GDM1 (cell line): ENCODE measurements at regions not wholly inside any gene's neighbourhood (a gene's known extent, or its start where the extent isn't known, plus 50 kb on each side); places are given as distances from the start of the nearest gene placed in this dataset.

Experiments used
- DNase-seq: peaks from one replicate; lab custom pipeline; 2025; lab: John Stamatoyannopoulos, UW

- no peak for DNase-seq
Measured at GRCh38 chr4:149296503-149296902, 519.1 kb downstream of the IQCM start.

DNA sequence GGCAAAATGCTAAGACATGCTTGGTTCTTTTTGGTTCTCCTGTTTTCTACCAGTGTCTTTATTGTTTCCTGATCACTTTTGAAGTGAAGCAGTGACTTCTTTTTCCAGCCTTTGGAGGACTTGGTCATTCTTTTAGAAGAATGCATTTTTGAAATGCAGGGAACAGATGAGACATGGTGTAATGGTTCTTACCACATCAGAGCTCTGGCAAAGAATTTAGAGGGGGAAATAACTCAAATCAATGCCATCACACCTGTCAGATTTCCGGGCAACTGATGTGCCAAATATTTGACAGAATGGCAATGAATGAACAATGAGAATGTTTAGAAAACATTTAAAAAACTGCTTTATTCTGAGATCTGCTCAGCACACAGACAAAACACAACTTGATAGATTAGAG, 519.6 kb downstream of the IQCM start:
- DNase-seq: no peak

GRCh38 chr4:149294601-149295000, 521.0 kb downstream of the IQCM start:
- no peak for DNase-seq

DNA sequence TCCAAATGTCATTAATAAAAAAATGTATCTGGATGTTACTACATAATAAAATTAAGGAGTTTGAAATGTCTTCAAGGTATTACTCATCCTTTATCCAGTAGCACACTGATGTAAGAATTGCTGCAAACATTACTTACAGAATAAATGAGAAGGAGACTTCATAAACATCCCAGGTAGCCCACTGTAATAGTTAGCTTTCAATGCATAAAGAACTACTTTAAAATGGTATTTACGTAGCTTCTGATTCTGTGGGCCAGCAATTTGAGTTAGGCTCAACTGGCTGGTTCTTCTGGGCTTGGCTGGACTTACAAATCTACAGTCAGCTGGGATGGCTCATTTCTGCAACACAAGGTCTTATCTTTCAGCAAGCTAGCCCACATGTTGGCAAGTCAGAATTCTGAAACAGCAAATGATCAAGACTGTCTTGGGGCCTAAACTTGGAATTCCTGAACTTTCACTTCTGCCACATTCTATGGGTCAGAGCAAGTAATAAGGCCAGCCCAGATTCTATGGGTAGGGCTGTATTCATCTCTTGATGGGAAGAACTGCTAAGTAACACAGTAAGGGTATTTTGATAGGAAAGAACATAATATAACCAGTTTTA, 522.5 kb downstream of the IQCM start:
- no peak for DNase-seq

GRCh38 chr4:149292425-149293007, 523.1 kb downstream of the IQCM start:
- DNase-seq: no peak

- DNase-seq: no peak
Measured at GRCh38 chr4:149291463-149291862, 524.2 kb downstream of the IQCM start.

DNA sequence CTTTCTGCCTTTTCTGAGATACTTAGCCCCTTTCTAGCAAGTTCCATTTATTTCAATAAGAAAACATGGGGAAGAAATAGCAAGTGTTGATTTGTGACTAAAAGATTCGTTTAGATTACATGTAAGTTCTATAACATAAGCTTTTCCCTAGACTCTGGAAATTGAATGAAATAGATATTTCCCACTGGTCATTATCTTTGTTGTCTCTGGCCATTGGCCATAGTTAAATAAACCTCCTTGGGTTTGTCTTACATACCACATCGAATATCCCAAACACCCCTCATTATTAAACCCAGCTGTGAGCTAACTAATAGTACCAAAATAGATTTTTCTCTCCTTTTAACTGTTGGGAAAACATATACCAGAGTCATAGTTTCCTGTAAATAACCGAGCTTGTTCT, 534.8 kb downstream of the IQCM start:
- no peak for DNase-seq

DNA sequence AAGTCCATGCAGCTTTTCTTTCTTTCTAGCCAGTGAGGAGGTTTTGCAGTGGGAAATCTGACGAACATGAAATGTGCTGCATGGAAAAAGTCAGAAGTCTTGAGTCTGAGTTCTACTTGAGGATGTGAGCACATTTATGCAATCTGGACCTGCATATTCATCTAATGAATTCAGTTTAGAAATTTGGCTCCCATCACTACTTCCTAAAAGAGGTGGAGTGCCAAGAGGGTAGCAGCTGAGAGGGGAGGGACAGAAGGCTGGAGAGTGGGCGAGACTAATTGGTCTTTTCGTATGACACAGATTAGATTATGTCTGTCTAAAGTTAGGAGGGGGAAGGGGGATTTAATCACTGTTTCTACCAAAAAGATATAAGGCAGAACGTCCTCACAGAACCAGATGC, 535.9 kb downstream of the IQCM start:
- DNase-seq: no peak

DNA sequence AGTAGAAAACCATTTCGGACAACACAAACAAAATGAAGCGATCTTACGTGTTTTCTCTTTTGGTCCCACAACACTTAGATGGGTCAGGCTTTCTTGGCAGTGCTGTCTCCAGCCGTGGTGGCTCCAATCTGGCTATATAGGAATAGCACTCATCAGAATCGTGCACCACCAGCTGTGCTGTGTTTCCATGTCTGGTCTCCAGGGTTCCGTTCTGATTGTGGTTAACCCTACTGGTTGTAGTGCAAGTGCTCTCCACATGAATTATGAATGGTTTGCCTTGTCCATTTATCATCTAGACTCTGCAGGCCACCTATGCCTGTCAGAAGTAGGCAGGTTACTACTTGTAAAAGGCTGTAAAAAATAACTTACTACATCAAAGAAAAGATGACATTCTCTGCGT, 536.3 kb downstream of the IQCM start:
- no peak for DNase-seq

DNA sequence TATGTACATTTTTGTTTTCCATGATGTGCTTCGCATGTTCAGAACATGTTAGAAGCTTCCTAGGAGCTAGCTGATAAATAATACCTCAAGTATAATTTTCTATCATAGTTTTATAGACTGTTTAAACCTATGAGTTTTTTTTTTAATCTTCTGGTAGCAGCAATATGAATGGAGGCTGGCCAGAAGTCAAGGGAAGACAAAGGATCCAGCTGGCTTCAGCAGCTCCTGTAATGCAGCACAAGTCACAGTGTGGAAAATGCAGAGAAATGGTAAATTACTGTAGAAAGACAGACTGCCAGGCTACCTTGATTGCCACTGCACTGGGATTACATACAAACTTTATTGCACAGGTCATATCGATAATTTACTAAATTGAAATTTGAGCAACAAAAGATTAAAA, 537.9 kb downstream of the IQCM start:
- DNase-seq: no peak

DNA sequence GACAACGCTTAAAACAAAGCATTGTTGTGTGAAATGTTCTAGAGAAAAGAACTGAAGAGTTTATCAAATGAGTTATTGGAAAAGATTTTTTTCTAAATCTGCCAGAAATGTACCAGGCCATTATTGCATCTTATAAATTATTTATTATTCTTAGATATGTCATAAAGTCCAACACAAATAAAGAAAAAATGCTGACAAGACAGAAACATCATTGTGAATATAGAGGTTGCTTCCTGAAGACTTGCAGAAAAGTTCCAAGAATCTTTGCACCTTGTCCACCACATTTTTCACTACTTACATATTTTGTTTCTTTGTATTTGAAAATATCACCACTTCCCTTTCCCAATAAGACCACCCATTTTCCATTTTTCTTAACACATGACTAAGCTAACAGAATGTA, 545.8 kb downstream of the IQCM start:
- no peak for DNase-seq

DNA sequence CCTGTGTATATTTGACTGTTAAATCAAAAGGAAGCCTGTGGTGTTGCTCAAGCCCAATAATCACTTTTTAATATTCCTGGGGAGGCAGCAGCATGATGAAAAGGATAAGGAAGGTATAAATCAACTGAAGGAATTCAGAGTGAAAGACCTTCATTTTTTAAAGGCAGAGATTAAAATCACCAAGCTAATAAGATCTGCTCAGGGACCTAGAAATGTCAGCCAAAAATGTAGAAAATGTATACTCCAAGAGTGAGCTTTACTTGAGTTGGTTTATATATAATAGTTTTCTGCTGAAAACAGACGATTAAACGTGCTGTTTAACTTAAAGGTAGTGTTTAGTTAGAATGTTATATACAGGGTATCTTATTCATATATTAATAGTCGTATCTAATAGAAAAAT, 549.3 kb downstream of the IQCM start:
- no peak for DNase-seq

DNA sequence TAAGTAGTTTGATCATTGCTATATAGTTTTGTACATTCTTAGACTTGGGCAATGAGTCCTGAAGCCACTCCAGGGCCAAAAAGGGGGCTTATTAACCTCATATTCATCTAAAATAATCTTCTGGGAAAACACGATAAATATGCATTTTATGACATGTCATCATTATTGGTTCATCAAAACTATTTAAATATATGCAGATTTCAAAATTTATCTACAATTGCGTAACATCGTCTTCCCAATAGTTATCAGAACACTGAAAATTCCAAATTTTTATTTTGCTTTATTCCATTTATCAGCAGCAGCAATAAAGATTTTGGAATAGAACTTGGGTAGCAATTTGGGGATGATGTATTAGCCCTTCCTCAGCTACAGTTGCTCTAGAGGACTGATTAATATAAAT, 550.0 kb downstream of the IQCM start:
- no peak for DNase-seq

DNA sequence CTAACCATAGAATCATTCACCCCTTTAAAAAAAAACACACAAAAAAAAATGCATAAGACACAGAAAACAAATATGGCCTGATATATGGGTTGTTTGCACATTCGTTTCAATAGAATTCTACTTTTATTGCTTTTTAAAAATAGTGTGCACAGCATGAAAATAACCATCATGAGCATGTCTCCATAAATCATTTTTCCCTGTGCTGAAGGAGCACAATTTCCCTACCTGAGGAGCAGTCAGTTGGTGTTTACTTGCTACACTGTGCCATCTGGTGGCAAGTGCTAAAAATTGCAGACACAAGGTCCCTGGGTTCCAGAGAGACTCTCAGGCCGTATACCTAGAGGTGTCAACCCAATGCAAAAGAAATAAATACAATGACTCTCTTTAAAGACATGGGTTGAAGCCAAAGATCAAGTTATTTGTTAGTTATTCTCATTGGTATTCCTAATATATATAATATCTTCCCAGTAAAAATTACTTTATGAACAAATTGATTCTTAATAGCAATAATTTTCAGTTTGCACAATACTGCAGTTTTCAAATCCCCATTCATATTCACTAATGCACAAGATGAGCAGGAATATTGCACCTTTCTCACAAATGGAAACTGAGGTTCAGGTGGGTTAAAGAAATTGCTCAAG, 551.4 kb downstream of the IQCM start:
- peak; percentile 2 for DNase-seq

DNA sequence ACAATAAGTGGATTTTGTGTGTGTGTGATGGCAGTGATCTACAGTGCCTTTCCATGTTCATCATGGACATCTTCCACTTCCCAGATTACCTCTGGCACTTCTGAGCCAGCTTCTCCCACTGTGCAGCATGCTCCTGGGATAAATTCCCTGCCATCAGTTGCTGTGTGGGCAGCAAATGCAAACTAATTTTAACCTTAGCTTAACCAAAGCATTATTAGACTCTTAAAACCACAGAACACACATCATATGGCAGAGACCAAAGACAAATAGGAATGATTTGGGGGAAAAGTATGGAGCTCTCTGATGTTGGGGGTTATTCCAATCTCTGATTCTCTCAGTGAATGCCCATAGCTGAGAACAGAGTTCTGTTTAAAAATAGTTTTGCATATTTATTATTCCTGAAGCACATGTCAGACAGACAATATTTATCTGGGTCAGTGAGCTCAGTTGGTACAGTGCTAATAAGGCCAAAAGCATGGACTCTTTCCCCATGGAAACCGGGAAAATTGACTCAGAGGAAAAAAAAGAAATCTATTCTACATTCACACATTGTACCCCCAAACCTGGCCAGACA, 567.4 kb downstream of the IQCM start:
- DNase-seq: no peak

DNA sequence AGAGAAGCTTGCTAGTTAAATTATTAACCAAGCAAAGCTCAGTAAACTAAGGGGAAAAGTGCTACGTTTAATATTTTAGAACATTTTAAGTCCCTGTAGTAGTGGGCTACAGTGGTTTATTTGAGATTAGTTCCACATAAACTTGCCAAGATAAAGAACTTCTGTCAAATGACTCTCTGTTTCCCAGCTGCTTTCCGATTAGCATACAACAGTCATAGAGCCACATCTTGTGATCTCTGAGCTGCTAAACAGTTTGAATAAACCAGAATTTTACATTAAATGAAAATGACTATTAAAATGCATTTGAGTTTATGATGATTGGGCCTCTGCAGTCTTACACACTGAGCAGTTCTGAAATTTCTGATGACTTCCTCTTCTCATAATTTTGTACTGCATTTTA, 568.5 kb downstream of the IQCM start:
- no peak for DNase-seq

DNA sequence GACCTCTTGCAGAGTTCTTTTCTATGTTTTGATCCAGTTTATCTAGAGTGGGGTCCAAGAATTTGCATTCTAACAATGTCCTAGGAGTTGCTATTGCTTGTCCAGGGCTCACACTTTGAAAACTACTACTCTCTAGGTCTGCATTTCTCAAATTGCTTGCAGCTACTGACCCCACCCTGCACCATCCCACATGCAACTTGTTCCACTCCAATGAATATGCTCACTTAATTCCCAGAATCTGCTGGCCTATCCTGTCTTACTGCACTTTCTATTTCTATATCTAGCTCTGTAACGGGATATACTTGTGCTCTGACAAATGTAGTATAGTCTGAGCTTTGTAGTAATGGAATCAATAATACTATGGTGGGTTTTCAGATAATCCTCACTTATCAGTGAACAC, 570.3 kb downstream of the IQCM start:
- DNase-seq: no peak

GRCh38 chr4:149238097-149238496, 577.5 kb downstream of the IQCM start:
- DNase-seq: no peak

GRCh38 chr4:149234798-149235197, 580.8 kb downstream of the IQCM start:
- DNase-seq: no peak

- DNase-seq: no peak
Measured at GRCh38 chr4:149223659-149224058, 592.0 kb downstream of the IQCM start.

GRCh38 chr4:149218672-149219071, 597.0 kb downstream of the IQCM start:
- no peak for DNase-seq

GRCh38 chr4:149214301-149214700, 601.3 kb downstream of the IQCM start:
- DNase-seq: no peak

- no peak for DNase-seq
Measured at GRCh38 chr4:149211876-149212275, 603.8 kb downstream of the IQCM start.
